GM19372 (cell line): ENCODE measurements at regions not wholly inside any gene's neighbourhood (a gene's known extent, or its start where the extent isn't known, plus 50 kb on each side); places are given as distances from the start of the nearest gene placed in this dataset.
"Not testable (repeated sequence)": the region's sequence is repeated elsewhere in the genome, so short reads cannot be mapped to it uniquely, and the experiment has no call there.

Experiments
- ATAC-seq: cut with Tn5 transposase; IDR thresholded peaks from one replicate; pipeline ENCODE4 v1.9.1; 2021; ENCODE audit warnings: mild to moderate bottlenecking, low read depth, moderate library complexity; ENCODE audit not compliant: unreplicated experiment

DNA sequence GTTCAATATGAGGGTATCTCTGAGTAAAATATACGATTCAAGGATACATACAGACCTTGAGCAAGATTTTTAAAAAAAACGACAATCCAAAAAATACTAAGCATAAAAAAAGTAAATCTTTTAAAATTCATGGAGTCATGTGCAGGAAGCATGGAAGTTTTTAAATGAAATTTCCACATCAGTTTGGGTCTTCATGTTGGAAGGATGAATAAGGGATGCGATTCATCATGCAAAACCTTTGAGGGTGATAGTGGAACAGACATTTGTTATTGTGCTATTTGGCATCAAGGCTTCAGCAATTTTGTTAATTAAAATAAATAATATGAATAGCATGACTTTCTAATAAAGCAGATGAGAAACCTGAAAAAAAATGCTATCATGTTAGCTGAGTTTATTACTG is 815.0 kb upstream of the PCDH10 start:
- no peak for ATAC-seq

- ATAC-seq, result no peak
These were observed 803.9 kb upstream of the PCDH10 start for GRCh38 chr4:132344924-132345828.

- ATAC-seq, result no peak
These were observed 803.1 kb upstream of the PCDH10 start for GRCh38 chr4:132346016-132346415.

- ATAC-seq, result not testable (repeated sequence)
These were observed 797.5 kb upstream of the PCDH10 start for GRCh38 chr4:132351606-132352005.

- ATAC-seq, result no peak
These were observed 766.9 kb upstream of the PCDH10 start for GRCh38 chr4:132382243-132382642.

DNA sequence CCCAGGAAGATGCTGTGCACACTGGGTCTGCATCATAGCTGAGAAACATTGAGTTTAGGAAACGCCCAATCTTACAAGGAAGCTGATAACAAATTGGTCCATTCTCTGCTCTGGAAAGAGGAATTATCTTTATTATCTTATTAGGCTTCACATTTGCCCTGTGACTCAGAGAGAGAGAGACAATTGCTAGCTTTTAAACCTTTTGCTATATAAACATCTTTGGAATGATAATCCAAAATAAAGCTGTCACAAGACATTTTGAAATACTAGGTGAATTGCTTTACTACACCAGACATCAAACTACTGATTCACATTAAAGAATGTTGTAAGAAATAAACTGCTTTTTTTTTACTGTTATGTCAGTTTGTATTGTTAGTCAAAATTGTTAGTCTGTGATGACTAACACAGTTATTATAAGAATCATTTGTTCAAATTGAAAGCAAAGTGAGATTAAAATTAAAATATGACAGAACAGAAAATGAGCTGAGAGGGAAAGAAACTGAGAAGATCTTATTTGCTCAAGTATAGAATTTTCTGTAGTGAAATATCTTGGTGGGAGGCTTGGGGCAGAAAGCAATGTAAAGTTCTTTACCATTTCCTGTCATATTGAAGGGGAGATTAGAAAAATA is 765.4 kb upstream of the PCDH10 start:
- ATAC-seq, result no peak

DNA sequence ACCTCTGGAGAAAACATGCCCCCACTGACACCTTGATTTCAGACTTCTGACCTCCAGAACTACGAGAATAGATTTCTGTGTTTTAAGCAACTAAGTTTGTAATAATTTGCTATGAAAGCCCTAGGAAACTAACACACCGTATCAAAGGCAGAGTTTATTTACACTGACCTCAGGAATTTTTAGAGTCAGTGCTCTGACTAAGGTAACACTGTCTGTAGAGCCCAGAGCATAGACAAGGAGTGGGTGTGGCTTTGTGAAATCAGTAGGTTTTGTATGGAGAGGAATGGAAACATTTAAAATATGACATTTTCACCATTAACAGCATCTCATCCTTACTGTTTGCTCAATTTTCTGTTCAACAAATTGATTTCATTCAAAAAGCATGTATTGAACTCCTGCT is 764.4 kb upstream of the PCDH10 start:
- no peak for ATAC-seq

DNA sequence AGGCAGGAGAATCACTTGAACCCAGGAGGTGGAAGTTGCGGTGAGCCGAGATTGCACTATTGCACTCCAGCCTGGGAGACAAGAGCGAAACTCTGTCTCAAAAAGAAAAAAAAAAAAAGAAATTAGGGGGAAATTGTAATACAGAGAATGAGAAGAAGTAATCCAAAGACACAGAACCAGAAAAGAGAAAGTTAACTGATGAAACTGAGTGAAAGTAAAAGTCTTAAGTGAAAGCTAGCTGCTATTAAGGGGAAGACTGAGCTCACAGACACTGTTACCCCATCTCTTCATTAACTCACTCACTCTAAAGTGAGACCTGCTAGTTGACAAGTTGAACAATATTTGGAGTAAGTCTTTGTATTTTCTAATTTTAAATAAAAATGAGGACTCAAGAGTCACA is 763.0 kb upstream of the PCDH10 start:
- ATAC-seq, result no peak

DNA sequence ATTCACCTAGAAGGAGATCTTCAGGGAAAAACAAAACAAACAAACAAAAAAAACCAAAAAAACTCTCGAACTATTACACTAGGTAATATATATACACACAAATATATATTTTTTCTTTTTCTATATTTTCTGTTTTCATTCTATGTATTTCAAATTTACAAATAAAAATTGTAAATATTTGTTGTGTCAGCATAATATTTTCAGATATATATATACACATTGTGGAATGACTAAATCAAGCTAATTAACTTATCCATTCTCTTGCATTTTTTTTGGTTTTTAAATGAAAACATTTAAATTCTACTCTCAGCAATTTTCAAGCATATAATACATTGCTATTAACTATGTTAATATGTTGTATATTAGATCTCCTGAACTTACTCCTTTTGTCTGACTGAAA is 762.0 kb upstream of the PCDH10 start:
- no peak for ATAC-seq

GRCh38 chr4:132395561-132395960 is 753.5 kb upstream of the PCDH10 start:
- no peak for ATAC-seq

DNA sequence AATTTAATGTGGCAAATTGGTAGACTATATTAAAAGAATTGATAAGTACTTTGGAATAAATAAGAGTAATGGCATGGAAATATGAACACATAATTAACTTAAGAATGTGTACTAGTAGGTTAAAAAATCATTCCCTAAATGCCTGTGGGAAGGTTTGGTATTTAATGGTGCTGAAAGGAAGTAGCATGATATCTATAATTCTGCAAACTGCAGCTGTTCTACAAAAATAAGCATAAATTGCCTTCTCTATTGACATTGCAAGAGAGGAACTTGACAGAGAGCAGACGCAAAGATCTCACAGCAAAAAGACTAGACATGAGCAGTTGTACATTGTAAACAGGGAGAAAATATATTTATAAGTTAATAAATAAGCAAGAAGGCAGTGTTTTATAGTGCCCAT is 752.5 kb upstream of the PCDH10 start:
- no peak for ATAC-seq

DNA sequence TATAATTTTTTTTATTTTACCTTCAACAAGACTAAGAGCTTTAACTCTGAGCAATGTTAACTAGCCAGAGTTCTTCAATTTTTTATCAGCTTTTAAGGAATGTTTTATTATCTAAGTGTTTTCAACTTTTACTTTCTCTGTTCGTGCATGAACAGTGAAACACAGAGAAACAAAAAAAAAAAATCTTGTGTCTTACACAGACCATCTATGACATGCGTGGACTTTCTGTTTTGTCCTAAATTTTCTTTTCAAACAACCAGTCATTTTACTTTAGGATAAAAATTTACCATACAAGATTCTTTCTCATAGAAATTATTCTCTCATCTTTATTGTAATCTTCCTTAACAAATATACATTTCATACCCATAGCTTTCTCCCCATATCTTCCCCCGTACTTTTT is 731.9 kb upstream of the PCDH10 start:
- no peak for ATAC-seq

GRCh38 chr4:132427125-132427524 is 722.0 kb upstream of the PCDH10 start:
- no peak for ATAC-seq

DNA sequence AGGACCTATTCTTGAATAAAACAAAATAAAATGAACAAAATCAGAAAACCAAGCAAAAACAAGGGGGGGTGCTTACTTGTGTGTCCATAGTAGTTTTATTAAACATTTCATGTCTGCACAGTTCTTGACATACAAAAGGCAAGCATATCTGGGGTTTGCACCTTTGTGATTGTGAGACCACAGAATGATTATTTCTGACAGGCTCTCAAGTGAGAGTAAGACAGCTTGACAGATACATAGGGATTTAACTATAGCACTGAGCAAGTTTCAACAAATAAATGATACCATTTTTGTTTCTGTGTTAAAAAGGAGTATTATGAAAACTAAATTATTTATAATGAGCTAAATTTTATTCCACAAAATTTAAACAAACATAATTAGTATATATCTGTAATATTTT is 712.0 kb upstream of the PCDH10 start:
- ATAC-seq, result no peak

DNA sequence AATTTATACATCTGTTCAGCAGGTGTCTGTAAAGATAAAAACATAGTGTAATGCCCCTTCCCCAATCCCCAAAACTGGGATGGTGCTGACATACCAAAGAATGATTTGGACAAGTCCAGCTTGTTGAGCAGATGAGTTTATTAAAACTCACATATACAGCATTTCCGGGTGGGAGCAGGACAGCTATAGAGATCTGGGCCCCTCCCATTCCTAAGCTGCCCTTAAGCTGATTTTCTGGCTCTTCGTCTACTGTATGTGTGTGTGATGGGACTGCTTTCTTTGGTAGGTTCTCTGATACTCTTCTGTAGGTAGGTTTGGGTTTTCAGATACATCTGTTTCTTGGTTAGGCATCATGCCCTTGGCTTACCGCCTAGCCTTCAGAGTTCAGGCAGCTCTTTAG is 703.7 kb upstream of the PCDH10 start:
- ATAC-seq, result no peak

GRCh38 chr4:132457987-132458386 is 691.1 kb upstream of the PCDH10 start:
- not testable (repeated sequence) for ATAC-seq

DNA sequence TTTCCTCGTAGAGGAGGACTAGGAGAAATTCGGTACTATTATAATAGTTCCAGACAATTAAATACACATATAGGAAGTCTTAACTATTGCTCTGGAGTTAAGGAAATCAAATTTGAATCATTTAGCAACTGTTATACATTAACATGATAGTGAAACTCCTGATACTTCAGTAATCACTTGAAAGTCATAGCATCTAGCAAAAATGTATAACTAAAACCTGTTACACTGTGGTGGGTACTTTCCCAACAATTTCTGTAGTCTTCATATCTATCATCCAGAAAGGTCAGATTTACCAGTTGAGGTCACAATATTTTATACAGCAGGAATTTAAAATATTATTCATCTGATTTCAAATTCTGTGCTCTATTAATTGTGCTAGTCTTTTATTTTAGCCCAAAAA is 669.6 kb upstream of the PCDH10 start:
- ATAC-seq, result peak; percentile 72

GRCh38 chr4:132488555-132488954 is 660.5 kb upstream of the PCDH10 start:
- ATAC-seq, result no peak

DNA sequence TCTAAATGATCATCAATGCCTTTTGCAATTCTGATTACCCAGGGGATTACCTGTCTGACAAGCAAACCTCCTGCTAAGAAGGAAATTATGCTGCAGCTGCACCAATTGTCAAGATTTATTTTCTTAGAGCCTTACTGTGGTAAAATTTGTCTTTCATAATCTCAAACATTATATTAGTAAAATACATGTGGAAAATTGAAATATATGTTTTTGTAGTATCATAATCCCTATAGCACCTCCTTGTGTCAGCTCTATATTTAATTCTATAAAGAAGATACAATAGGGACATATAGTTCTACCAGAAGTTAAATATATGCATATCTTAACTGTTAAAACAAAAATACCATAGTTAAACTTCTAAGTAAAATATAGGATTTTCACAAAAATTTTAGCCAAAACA is 655.6 kb upstream of the PCDH10 start:
- no peak for ATAC-seq

GRCh38 chr4:132495267-132495812 is 653.8 kb upstream of the PCDH10 start:
- not testable (repeated sequence) for ATAC-seq

- no peak for ATAC-seq
These were observed 650.9 kb upstream of the PCDH10 start for GRCh38 chr4:132498215-132498614.

- no peak for ATAC-seq
These were observed 647.0 kb upstream of the PCDH10 start for GRCh38 chr4:132502096-132502552.
